ENCODE measurements at regions not wholly inside any gene's neighbourhood (a gene's known extent, or its start where the extent isn't known, plus 50 kb on each side); places are given as distances from the start of the nearest gene placed in this dataset.
"Not testable (repeated sequence)": the region's sequence is repeated elsewhere in the genome, so short reads cannot be mapped to it uniquely, and the experiment has no call there.

- TF ChIP-seq CTCF (IDR thresholded peaks at IDR 0.05; ENCODE audit: low read depth, low read length); EZH2phosphoT487 (IDR thresholded peaks at IDR 0.05; ENCODE audit: low read depth): not testable (repeated sequence)
These were observed 68.3 kb upstream of the THOC3 start for GRCh38 chr5:176036391-176036790.

Data from OCI-LY3 (cell line).